ENCODE measurements at regions not wholly inside any gene's neighbourhood (a gene's known extent, or its start where the extent isn't known, plus 50 kb on each side); places are given as distances from the start of the nearest gene placed in this dataset.

DNA sequence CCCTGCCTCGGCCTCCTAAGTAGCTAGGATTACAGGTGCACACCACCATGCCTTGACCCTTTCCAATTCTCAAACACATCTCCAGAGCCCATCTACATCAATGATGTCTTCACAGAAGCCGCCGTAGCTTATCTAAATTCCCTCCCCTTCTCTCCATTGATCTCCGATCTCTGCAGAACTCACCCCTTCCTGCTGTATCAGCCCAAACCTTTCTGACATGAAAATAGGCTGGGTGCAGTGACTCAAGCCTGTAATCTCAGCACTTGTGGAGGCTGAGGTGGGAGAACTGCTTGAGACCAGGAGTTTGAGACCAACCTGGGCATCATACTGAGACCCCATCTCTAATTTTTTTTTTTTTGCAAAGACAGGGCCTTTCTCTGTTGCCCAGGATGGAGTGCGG is 406.6 kb upstream of the AMELY start:
- no peak for TF ChIP-seq CTCF (conservative IDR thresholded peaks at IDR 0.05; ENCODE audit: low read depth in 2 of 2)
- no peak for TF ChIP-seq STAT1 (IDR thresholded peaks at IDR 0.05; ENCODE audit: unreplicated experiment)
- no peak for TF ChIP-seq POLR2AphosphoS5 (IDR thresholded peaks at IDR 0.05; ENCODE audit: low read depth)
- TF ChIP-seq ZNF114 (CRISPR knock-in tag; IDR thresholded peaks at IDR 0.05), result no peak
- no peak for TF ChIP-seq REST (IDR thresholded peaks at IDR 0.05; ENCODE audit: unreplicated experiment)
- TF ChIP-seq EZH2phosphoT487 (IDR thresholded peaks at IDR 0.05; ENCODE audit: unreplicated experiment), result no peak
- TF ChIP-seq EZH2 (IDR thresholded peaks at IDR 0.05; ENCODE audit: low read depth, unreplicated experiment), result no peak
- TF ChIP-seq CREB1 (CRISPR knock-in tag; IDR thresholded peaks at IDR 0.05; ENCODE audit: low read depth), result no peak
- no peak for TF ChIP-seq ZNF462 (CRISPR knock-in tag; IDR thresholded peaks at IDR 0.05)
- TF ChIP-seq ETS1 (IDR thresholded peaks at IDR 0.05), result no peak
- no peak for TF ChIP-seq JUNB (IDR thresholded peaks at IDR 0.05; ENCODE audit: unreplicated experiment)
- no peak for TF ChIP-seq ZNF331 (CRISPR knock-in tag; IDR thresholded peaks at IDR 0.05; ENCODE audit: low read depth)

Measured in GM23338 (cell line).